ENCODE measurements at regions not wholly inside any gene's neighbourhood (a gene's known extent, or its start where the extent isn't known, plus 50 kb on each side); places are given as distances from the start of the nearest gene placed in this dataset.

DNA sequence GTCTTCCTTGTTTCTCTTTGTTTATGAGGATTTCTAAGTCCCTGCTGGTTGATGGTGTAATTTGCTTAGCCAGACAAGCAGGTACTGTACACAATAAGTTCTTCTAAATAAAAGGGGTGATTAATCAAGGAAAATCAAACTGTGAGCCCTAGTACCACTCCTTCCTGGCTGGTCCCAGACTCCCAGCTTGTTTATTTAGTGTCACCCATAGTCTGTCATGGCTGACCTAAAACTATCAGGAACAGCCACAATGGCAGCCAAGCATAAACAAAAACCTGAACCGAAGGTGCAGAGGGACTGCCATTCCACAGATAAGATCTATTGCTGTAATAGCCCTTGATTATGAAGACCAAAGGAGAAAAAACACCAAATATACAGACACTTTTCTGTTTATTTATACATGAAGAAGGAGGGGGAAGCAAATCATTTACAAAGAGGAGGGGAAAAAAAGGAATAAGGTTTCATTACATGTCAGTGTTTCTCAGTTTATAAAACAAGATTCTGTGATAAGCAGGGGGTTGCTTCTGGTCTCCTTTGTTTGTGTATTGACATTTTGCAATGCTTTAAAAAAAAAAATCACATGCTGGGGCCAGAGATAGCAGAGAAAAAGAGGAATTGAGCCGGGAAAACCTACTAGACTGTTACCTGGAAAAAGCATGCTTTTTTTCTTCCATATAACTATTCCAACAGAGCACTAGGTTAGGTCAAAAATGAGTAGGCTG is 182.4 kb upstream of the DPH6 start:
- DNase-seq (ENCODE audit: low read depth), result no peak

DNA sequence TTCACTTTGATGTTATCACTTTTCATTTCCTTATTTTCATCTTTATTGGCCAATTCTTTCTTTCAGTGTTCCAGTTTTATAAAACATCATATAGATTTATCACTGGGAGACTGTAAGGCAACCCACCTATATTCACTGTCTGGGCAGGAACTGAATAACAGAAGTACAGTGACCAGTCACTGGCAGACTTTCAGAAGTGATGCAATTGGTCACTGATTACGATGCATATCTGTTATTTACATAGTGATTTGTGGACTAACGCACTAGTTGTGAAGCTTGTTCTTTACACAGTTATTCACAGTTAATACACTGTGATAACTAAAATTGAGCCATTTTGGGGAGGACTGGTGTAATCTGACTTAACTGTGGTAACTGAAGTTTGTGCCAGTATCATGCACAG is 190.2 kb upstream of the DPH6 start:
- no peak for DNase-seq (ENCODE audit: low read depth)
- no peak overlapping the region for H3K4me3 ChIP-seq (ENCODE audit: low read depth, low read length)
- TF ChIP-seq, protein P1, sequence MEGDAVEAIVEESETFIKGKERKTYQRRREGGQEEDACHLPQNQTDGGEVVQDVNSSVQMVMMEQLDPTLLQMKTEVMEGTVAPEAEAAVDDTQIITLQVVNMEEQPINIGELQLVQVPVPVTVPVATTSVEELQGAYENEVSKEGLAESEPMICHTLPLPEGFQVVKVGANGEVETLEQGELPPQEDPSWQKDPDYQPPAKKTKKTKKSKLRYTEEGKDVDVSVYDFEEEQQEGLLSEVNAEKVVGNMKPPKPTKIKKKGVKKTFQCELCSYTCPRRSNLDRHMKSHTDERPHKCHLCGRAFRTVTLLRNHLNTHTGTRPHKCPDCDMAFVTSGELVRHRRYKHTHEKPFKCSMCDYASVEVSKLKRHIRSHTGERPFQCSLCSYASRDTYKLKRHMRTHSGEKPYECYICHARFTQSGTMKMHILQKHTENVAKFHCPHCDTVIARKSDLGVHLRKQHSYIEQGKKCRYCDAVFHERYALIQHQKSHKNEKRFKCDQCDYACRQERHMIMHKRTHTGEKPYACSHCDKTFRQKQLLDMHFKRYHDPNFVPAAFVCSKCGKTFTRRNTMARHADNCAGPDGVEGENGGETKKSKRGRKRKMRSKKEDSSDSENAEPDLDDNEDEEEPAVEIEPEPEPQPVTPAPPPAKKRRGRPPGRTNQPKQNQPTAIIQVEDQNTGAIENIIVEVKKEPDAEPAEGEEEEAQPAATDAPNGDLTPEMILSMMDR (conservative IDR thresholded peaks at IDR 0.05; ENCODE audit: low read depth, low read length), result no peak

More for the DNA sequence above, 182.4 kb upstream of the DPH6 start:
- H3K4me3 ChIP-seq (ENCODE audit: low read depth, low read length), result no peak overlapping the region
- TF ChIP-seq, protein P1 (conservative IDR thresholded peaks at IDR 0.05; ENCODE audit: low read depth, low read length), result no peak

DNA sequence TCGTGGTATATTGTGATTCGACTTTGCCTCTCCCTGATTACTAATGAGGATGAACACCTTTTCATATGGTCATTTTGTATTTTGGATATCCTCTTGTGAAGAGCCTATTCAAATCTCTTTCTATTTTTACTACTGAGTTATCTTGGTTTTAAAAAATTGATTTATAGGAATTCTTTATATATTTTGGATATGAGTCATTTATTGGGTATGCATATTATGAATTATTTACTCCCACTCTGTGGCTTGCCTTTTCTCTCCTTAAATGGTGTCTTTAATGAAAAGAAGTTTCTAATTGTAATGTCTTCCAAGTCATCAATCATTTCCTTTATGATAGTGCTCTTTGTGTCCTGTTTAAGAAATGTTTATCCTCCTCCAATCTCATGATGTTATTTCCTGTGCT is 191.5 kb upstream of the DPH6 start:
- no peak overlapping the region for H3K4me3 ChIP-seq (ENCODE audit: low read depth, low read length)
- DNase-seq (ENCODE audit: low read depth), result no peak
- TF ChIP-seq, protein P1 (conservative IDR thresholded peaks at IDR 0.05; ENCODE audit: low read depth, low read length), result no peak

DNA sequence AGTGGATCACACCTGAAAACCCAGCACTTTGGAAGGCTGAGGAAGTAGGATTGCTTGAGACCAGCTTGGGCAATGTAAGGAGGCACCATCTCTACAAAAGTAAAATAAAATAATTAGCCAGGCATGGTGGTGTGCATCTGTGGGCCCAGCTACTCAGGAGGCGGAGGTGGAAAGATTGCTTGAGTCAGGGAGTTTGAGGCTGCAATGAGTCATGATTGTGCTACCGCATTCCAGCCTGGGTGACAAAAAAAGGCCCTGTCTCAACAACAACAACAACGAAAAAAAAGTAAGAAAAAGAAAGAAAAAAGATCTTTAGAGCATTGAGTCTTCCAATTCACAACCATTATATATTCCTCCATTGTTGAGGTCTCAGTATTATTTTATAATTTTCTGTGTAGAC is 192.4 kb upstream of the DPH6 start:
- DNase-seq (ENCODE audit: low read depth), result no peak
- TF ChIP-seq, protein P1 (conservative IDR thresholded peaks at IDR 0.05; ENCODE audit: low read depth, low read length), result no peak
- H3K4me3 ChIP-seq (ENCODE audit: low read depth, low read length), result no peak overlapping the region

DNA sequence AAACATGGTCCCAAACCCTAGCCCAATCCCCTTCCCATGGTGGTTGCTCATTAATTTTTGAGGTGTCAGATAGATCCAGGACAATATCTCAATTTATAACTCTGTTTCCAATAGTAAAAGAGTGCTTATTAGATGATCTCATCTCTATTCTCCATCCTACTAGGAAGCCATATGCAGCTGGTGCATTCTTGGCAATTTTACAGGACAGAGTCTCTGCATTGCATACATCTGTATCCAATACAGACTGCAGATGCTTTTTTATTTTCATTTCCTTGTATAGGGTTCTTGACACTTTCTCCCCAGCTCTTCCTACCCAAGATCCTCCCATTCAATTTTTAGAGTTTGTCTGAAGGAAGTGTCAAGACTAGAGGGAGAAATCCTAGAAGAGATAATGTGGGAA is 194.8 kb upstream of the DPH6 start:
- H3K4me3 ChIP-seq (ENCODE audit: low read depth, low read length), result no peak overlapping the region
- DNase-seq (ENCODE audit: low read depth), result no peak
- TF ChIP-seq, protein P1 (conservative IDR thresholded peaks at IDR 0.05; ENCODE audit: low read depth, low read length), result no peak

DNA sequence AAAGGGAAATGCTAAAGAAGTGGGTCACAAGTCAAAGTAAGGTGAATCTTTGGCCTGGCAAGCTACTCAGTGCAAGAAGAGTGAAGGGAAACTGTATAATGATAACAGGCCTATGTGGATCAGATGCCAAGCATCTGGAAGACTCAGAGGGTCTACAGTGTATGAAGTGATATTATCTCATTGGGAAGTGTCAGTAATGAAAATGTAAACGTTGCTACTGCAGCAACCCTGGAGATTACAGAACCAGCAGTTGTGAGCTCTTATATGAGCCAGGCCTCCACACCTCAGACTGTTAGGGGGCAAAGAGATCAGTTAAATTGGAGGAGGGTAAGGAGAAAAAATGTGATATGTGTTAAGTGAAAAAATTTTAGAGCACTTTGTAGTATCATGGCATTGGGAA is 195.4 kb upstream of the DPH6 start:
- DNase-seq (ENCODE audit: low read depth), result no peak
- H3K4me3 ChIP-seq (ENCODE audit: low read depth, low read length), result no peak overlapping the region
- TF ChIP-seq, protein P1 (conservative IDR thresholded peaks at IDR 0.05; ENCODE audit: low read depth, low read length), result no peak

DNA sequence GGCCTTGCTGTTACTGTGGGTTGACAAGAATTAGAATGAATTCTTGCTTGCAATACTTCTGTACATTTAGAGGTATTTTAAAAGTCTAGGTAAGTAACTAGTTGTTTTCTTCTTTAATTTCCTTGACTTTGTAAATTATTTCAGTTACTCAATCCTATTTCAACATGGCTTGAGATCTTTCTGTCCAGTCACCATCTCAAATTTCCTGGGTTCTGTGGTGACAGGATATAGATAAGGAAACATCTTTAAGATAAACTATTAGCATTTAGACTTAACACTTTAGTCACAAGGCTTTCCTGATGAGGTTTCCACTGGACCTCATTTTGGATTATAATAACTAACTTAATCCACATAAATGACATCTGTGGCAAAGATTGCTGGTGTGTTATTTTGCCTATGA is 195.9 kb upstream of the DPH6 start:
- TF ChIP-seq, protein P1 (conservative IDR thresholded peaks at IDR 0.05; ENCODE audit: low read depth, low read length), result no peak
- H3K4me3 ChIP-seq (ENCODE audit: low read depth, low read length), result no peak overlapping the region
- no peak for DNase-seq (ENCODE audit: low read depth)

Data from epithelial cell of proximal tubule (primary cell).